HCT116 (cell line): ENCODE measurements at regions not wholly inside any gene's neighbourhood (a gene's known extent, or its start where the extent isn't known, plus 50 kb on each side); places are given as distances from the start of the nearest gene placed in this dataset.

ENCODE experiments used
- ATAC-seq: fragments of 200-7000 bp; cut with Tn5 transposase; 2 replicates; pipeline ENCODE4 v1.9.1; 2020; ENCODE audit warnings: mild to moderate bottlenecking, moderate library complexity
- BruUV-seq: library from RNA; stranded (reverse); fragments of 400-500 nt; replicated peaks from 2 replicates; lab custom pipeline; 2021; lab: Mats Ljungman, UMichigan
- CTCF ChIA-PET: fragments of 300-600 bp; sonication (Branson Sonifier 250); formaldehyde crosslinking; loops from one replicate; lab custom pipeline; 2021; ENCODE audit warnings: antibody characterized with exemption; lab: Charles Lee
- POLR2A ChIA-PET: fragments of 300-600, 350-600 bp; sonication (Branson Sonifier 250); formaldehyde crosslinking; loops from one replicate; lab custom pipeline; 2021; ENCODE audit warnings: antibody characterized with exemption; lab: Charles Lee
- RAD21 ChIA-PET, 2 experiments: fragments of 300-600 bp; sonication (Branson Sonifier 250); formaldehyde crosslinking; loops; one replicate each; lab custom pipeline; 2023; ENCODE audit warnings: low total read pairs in 2 of 2; ENCODE audit not compliant: uncharacterized antibody in 2 of 2, unreplicated experiment in 2 of 2, low non-redundant PET in 1 of 2; lab: Charles Lee
- DNase-seq: peaks from one replicate; pipeline ENCODE4 v3.0.0-alpha.2; 2010; ENCODE audit warnings: low read depth, low spot score
- H2AFZ ChIP-seq: fragments of 200-600 bp; shearing (Covaris generic), sonication (generic); 2 replicates; pipeline ENCODE4 v1.6.1; 2017; ENCODE audit warnings: low read depth, mixed run types, mixed read lengths, antibody characterized with exemption, low read length; ENCODE audit not compliant: poor library complexity, severe bottlenecking
- H3K27ac ChIP-seq: 2 replicates; pipeline ENCODE4 v1.5.1; 2012; ENCODE audit warnings: low read depth, low read length
- H3K27me3 ChIP-seq: fragments of 200-600 bp; sonication (generic); 2 replicates; pipeline ENCODE4 v1.6.1; 2016; ENCODE audit warnings: mixed run types, low read length, mixed read lengths; ENCODE audit not compliant: insufficient read depth
- H3K36me3 ChIP-seq, 2 experiments: fragments of 200-500 bp in 1 of 2; fragments of 200-600 bp in 1 of 2; sonication (Bioruptor generic) in 1 of 2; sonication (generic) in 1 of 2; 2 replicates each; pipeline versions ENCODE4 v1.5.1 to v1.6.1; 2014 to 2016; ENCODE audit warnings: low read length in 2 of 2, inconsistent platforms in 1 of 2, mixed read lengths in 1 of 2, mixed run types in 1 of 2; ENCODE audit not compliant: insufficient read depth in 2 of 2, control insufficient read depth in 1 of 2
- H3K4me1 ChIP-seq, 2 experiments: fragments of 200-600 bp in 1 of 2; sonication (generic) in 1 of 2; 2 replicates each; pipeline versions ENCODE4 v1.5.1 to v1.6.1; 2012 to 2017; ENCODE audit warnings: low read length in 2 of 2, inconsistent platforms in 1 of 2, mild to moderate bottlenecking in 1 of 2, mixed read lengths in 1 of 2, mixed run types in 1 of 2, moderate library complexity in 1 of 2; ENCODE audit not compliant: insufficient read depth in 2 of 2, control insufficient read depth in 1 of 2
- H3K4me2 ChIP-seq: fragments of 200-600 bp; sonication (generic); 2 replicates; pipeline ENCODE4 v1.6.1; 2017; ENCODE audit warnings: mixed run types, low read length, mixed read lengths
- H3K4me3 ChIP-seq, 2 experiments: fragments of 200-600 bp in 1 of 2; sonication (generic) in 1 of 2; replicated peaks in 1 of 2; 2 replicates each; pipeline ENCODE4 v1.5.1; 2011 to 2016; ENCODE audit warnings: low read length in 2 of 2, control low read depth in 1 of 2, low read depth in 1 of 2, mild to moderate bottlenecking in 1 of 2, mixed read lengths in 1 of 2, mixed run types in 1 of 2
- H3K79me2 ChIP-seq: fragments of 200-600 bp; sonication (generic); 2 replicates; pipeline ENCODE4 v1.6.1; 2017; ENCODE audit warnings: mild to moderate bottlenecking, mixed run types, low read length, moderate library complexity, mixed read lengths; ENCODE audit not compliant: insufficient read depth
- H3K9ac ChIP-seq: fragments of 200-600 bp; sonication (generic); 2 replicates; pipeline ENCODE4 v1.6.1; 2016; ENCODE audit warnings: low read length, mixed read lengths
- H3K9me2 ChIP-seq: fragments of 200-600 bp; sonication (generic), shearing (Covaris generic); 2 replicates; pipeline ENCODE4 v1.6.1; 2017; ENCODE audit warnings: mixed run types, mild to moderate bottlenecking, moderate library complexity; ENCODE audit not compliant: insufficient read depth
- H3K9me3 ChIP-seq, 2 experiments: fragments of 200-500 bp in 1 of 2; fragments of 200-600 bp in 1 of 2; sonication (Bioruptor generic) in 1 of 2; sonication (generic) in 1 of 2; 2 replicates each; pipeline ENCODE4 v1.6.1; 2014 to 2017; ENCODE audit warnings: low read length in 2 of 2, mixed read lengths in 2 of 2, inconsistent platforms in 1 of 2, low read depth in 1 of 2, mild to moderate bottlenecking in 1 of 2, mixed run types in 1 of 2, moderate library complexity in 1 of 2; ENCODE audit not compliant: control insufficient read depth in 1 of 2, insufficient read depth in 1 of 2
- H4K20me1 ChIP-seq: fragments of 200-600 bp; sonication (generic), shearing (Covaris generic); 2 replicates; pipeline ENCODE4 v1.6.1; 2017; ENCODE audit warnings: mixed run types, mild to moderate bottlenecking, moderate library complexity; ENCODE audit not compliant: insufficient read depth
- ATF3 ChIP-seq: IDR thresholded peaks from 2 replicates; pipeline ENCODE4 v1.6.1; 2012
- CEBPB ChIP-seq: IDR thresholded peaks from 2 replicates; pipeline ENCODE4 v1.6.1; 2012; ENCODE audit warnings: low read depth
- CTCF ChIP-seq, 3 experiments: fragments of 200-600 bp in 1 of 3; sonication (generic) in 1 of 3; IDR thresholded peaks in 2 of 3; conservative IDR thresholded peaks in 1 of 3; 2 replicates each; pipeline ENCODE4 v1.5.1; 2012 to 2017; ENCODE audit warnings: low read depth in 2 of 3, low read length in 2 of 3, antibody characterized with exemption in 1 of 3, borderline replicate concordance in 1 of 3, control low read depth in 1 of 3, mild to moderate bottlenecking in 1 of 3, mixed read lengths in 1 of 3, mixed run types in 1 of 3, moderate library complexity in 1 of 3; ENCODE audit not compliant: insufficient read depth in 1 of 3
- EGR1 ChIP-seq: IDR thresholded peaks from 2 replicates; pipeline ENCODE4 v1.6.1; 2012; ENCODE audit warnings: low read depth
- ELF1 ChIP-seq: IDR thresholded peaks from 2 replicates; pipeline ENCODE4 v1.6.1; 2012; ENCODE audit warnings: low read depth, borderline replicate concordance
- EZH2 ChIP-seq: fragments of 200-600 bp; sonication (generic); IDR thresholded peaks from 2 replicates; pipeline ENCODE4 v1.6.1; 2017; ENCODE audit warnings: antibody characterized with exemption, mixed run types
- EZH2phosphoT487 ChIP-seq: fragments of 200-600 bp; IDR thresholded peaks from 2 replicates; pipeline ENCODE4 v1.6.1; 2018; ENCODE audit warnings: antibody characterized with exemption, borderline replicate concordance
- FOSL1 ChIP-seq: IDR thresholded peaks from 2 replicates; pipeline ENCODE4 v1.6.1; 2012; ENCODE audit warnings: low read depth
- JUND ChIP-seq: IDR thresholded peaks from 2 replicates; pipeline ENCODE4 v1.6.1; 2012
- MAX ChIP-seq: IDR thresholded peaks from 2 replicates; pipeline ENCODE4 v1.6.1; 2012
- POLR2A ChIP-seq: IDR thresholded peaks from 2 replicates; pipeline ENCODE4 v1.7.0; 2011; ENCODE audit warnings: borderline replicate concordance; ENCODE audit not compliant: insufficient read depth, insufficient read length; ENCODE audit errors: extremely low read depth
- RAD21 ChIP-seq: IDR thresholded peaks from 2 replicates; pipeline ENCODE4 v1.6.1; 2012; ENCODE audit warnings: low read depth, mild to moderate bottlenecking
- REST ChIP-seq: IDR thresholded peaks from 2 replicates; pipeline ENCODE4 v1.6.1; 2012; ENCODE audit warnings: low read depth
- SP1 ChIP-seq: IDR thresholded peaks from 2 replicates; pipeline ENCODE4 v1.6.1; 2012; ENCODE audit warnings: low read depth
- TCF7L2 ChIP-seq: IDR thresholded peaks from 2 replicates; pipeline ENCODE4 v1.7.0; 2011; ENCODE audit warnings: borderline replicate concordance, inconsistent platforms; ENCODE audit not compliant: insufficient read depth, insufficient read length; ENCODE audit errors: extremely low read depth
- YY1 ChIP-seq: IDR thresholded peaks from 2 replicates; pipeline ENCODE4 v1.6.1; 2011; ENCODE audit warnings: low read length, low read depth, moderate library complexity, mild to moderate bottlenecking; ENCODE audit not compliant: insufficient replicate concordance; ENCODE audit errors: extremely low read depth
- ZNF274 ChIP-seq: fragments of 200-500 bp; sonication (Bioruptor generic); IDR thresholded peaks from 2 replicates; pipeline ENCODE4 v1.6.1; 2014; ENCODE audit warnings: mild to moderate bottlenecking, low read depth, low read length, inconsistent platforms
- intact Hi-C: fragments of 100-400 bp; cut with micrococcal nuclease; formaldehyde crosslinking; loops from 2 replicates; pipeline ENCODE4 v1.10.0; 2022

- Histone ChIP-seq H3K9me3 (no peaks in the 10 kb centered on the region), H3K27me3 (no peaks in the 10 kb centered on the region), H3K9ac (no peak overlapping the region), H4K20me1 (no peaks in the 10 kb centered on the region), H3K4me2 (no peak overlapping the region), H3K4me1 (peaks cover 0 to 5% of the 10 kb centered on the region in 2 experiments; a peak in 1 of 4 replicates), H3K4me3 (no peak overlapping the region), H3K27ac (no peak overlapping the region), H3K79me2 (no peaks in the 10 kb centered on the region), H3K9me2 (no peaks in the 10 kb centered on the region), H2AFZ (no peak overlapping the region), H3K36me3 (no peaks in the 10 kb centered on the region)
- TF ChIP-seq ELF1, result no peak
- no peak for TF ChIP-seq ATF3
- TF ChIP-seq POLR2A, result no peak
- no peak for TF ChIP-seq FOSL1
- TF ChIP-seq REST, result no peak
- no peak for TF ChIP-seq EZH2phosphoT487
- no peak for TF ChIP-seq JUND
- no peak for TF ChIP-seq YY1
- TF ChIP-seq MAX, result no peak
- no peak for TF ChIP-seq TCF7L2
- TF ChIP-seq SP1, result no peak
- no peak for TF ChIP-seq ZNF274
- no peak for TF ChIP-seq RAD21
- no peak for TF ChIP-seq EGR1
- TF ChIP-seq CEBPB, result no peak
- no peak for TF ChIP-seq EZH2
- TF ChIP-seq CTCF (IDR thresholded peaks at IDR 0.05 in 2 of 3, conservative IDR thresholded peaks at IDR 0.05 in 1 of 3; ENCODE audit: borderline replicate concordance in 1 of 3, insufficient read depth in 1 of 3, low read depth in 2 of 3, low read length in 2 of 3), result no peak
- ATAC-seq (no peak), DNase-seq (no peak)
- intact Hi-C loops, result no loop called here
- CTCF ChIA-PET, result no interaction called here
- RAD21 ChIA-PET, result no interaction called here
- POLR2A ChIA-PET, result no interaction called here
- no TSS peak for BruUV-seq
Observed at GRCh38 chr2:15704788-15705115, 113.1 kb downstream of the DDX1 start.
